ENCODE measurements at regions not wholly inside any gene's neighbourhood (a gene's known extent, or its start where the extent isn't known, plus 50 kb on each side); places are given as distances from the start of the nearest gene placed in this dataset.

GRCh38 chrX:146181858-146182257, 364.2 kb downstream of the SLITRK2 start:
- ATAC-seq (no peak), DNase-seq (no peak)
- Histone ChIP-seq H3K27ac (no peak overlapping the region), H3K9me3 (no peaks in the 10 kb centered on the region), H3K4me3 (no peak overlapping the region), H3K36me3 (no peaks in the 10 kb centered on the region), H3K4me1 (no peaks in the 10 kb centered on the region), H3K27me3 (no peaks in the 10 kb centered on the region)
- TF ChIP-seq POLR2A (IDR thresholded peaks at IDR 0.05): no peak
- no peak for TF ChIP-seq CTCF (IDR thresholded peaks at IDR 0.05)
- 63 to 88% (median 75%) methylated on average over 4 of the region's 4 CpGs for WGBS, 4 donors
- intact Hi-C loops (cut with DNase I): no loop called here

- DNase-seq (peak in 1 of 5 donors; percentile 9), ATAC-seq (no peak)
- TF ChIP-seq CTCF (IDR thresholded peaks at IDR 0.05) (no peak), POLR2A (IDR thresholded peaks at IDR 0.05) (no peak)
- no peaks in the 10 kb centered on the region for H3K36me3 ChIP-seq
- H3K4me3 ChIP-seq: no peak overlapping the region
- intact Hi-C loops (cut with DNase I): no loop called here
- H3K9me3 ChIP-seq: no peaks in the 10 kb centered on the region
- no peaks in the 10 kb centered on the region for H3K4me1 ChIP-seq
- 50 to 55% (median 53%) methylated on average over 5 of the region's 5 CpGs for WGBS, 4 donors
- no peak overlapping the region for H3K27ac ChIP-seq
- H3K27me3 ChIP-seq: no peaks in the 10 kb centered on the region
Measured at GRCh38 chrX:146186540-146186939, 368.9 kb downstream of the SLITRK2 start.

- ATAC-seq (no peak), DNase-seq (no peak)
- intact Hi-C loops (cut with DNase I): no loop called here
- Histone ChIP-seq H3K9me3 (no peaks in the 10 kb centered on the region), H3K4me3 (no peak overlapping the region), H3K4me1 (no peaks in the 10 kb centered on the region), H3K27ac (no peak overlapping the region), H3K36me3 (no peaks in the 10 kb centered on the region), H3K27me3 (no peaks in the 10 kb centered on the region)
- 6 to 29% (median 16%) methylated on average over 3 of the region's 3 CpGs for WGBS, 4 donors
- TF ChIP-seq CTCF (IDR thresholded peaks at IDR 0.05) (no peak), POLR2A (IDR thresholded peaks at IDR 0.05) (no peak)
Measured at GRCh38 chrX:146189371-146189770, 371.7 kb downstream of the SLITRK2 start.

- DNase-seq: no peak
- no peak overlapping the region for H3K27ac ChIP-seq
- no peak for TF ChIP-seq POLR2A (IDR thresholded peaks at IDR 0.05)
- no peak for TF ChIP-seq CTCF (IDR thresholded peaks at IDR 0.05)
- no peaks in the 10 kb centered on the region for H3K4me1 ChIP-seq
- H3K4me3 ChIP-seq: no peak overlapping the region
- intact Hi-C loops (cut with DNase I): no loop called here
- ATAC-seq: no peak
- no peaks in the 10 kb centered on the region for H3K36me3 ChIP-seq
- H3K27me3 ChIP-seq: no peaks in the 10 kb centered on the region
- peaks cover 0 to 4% (median 0%) of the 10 kb centered on the region in 12 donors for H3K9me3 ChIP-seq
- 33 to 41% (median 41%) methylated on average over 4 of the region's 4 CpGs for WGBS, 4 donors
Measured at GRCh38 chrX:146208821-146209220, 391.2 kb downstream of the SLITRK2 start.
